ENCODE measurements at regions not wholly inside any gene's neighbourhood (a gene's known extent, or its start where the extent isn't known, plus 50 kb on each side); places are given as distances from the start of the nearest gene placed in this dataset.

DNA sequence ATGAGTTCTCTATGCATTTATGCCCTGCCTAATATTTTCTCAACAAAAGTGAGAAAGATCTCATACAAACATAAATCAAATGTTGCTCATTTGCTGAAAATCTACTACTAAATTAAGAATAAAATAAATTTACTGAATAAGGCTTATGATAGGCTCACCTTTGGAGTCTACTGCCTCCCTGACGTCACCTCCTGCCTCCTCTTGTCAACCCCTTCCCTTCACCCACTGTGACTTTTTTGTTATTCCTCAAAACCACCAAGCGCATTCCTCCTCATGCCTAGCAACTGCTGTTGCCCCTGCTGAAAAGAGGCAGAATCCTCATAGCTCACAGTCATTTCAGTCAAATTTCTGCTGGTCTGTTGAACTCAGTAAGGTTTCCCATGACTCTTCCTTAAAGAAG is 2422.2 kb downstream of the TP53TG3F start:
- no peak for TF ChIP-seq EZH2phosphoT487 (IDR thresholded peaks at IDR 0.05; ENCODE audit: insufficient read depth, low read depth)
- TF ChIP-seq EZH2 (IDR thresholded peaks at IDR 0.05; ENCODE audit: insufficient read depth, poor library complexity, severe bottlenecking): no peak

Data from GM23248 (cell line).